CD4-positive, alpha-beta T cell treated with Interleukin-2 at 100 ng/mL for 4 hours (primary cell): ENCODE measurements at regions not wholly inside any gene's neighbourhood (a gene's known extent, or its start where the extent isn't known, plus 50 kb on each side); places are given as distances from the start of the nearest gene placed in this dataset.

Experiments used
- DNase-seq: peaks from one replicate; pipeline ENCODE4 v3.0.0-alpha.2; 2020; ENCODE audit warnings: low spot score

DNA sequence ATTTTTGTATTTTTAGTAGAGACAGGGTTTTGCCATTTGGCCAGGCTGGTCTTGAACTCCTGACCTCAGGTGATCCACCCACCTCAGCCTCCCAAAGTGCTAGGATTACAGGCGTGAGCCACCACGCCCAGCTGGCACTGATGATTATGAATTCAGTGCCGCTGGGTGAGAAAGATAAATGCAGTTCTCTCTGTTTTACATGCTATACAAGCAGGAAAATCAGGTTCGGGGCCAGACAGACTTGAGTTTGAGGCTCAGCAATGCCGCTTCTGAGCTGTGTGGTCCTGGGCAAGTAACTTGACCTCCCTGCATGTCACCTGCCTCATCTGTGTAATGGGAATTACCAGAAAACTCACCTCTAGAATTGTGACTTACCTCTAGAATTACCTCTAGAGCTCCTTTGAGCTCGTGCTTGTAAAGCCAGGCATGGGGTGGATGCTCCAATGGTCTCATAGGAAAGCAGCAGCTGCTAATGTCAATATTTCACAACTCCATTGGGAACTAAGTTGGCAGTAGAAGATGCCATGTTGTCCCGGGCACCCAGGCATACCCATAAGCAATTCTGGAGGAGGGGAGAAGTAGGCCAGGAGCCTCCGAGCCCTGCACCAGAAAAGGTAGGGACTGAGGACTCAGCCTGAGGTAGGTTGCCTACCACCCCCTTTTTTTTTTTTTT, 119.8 kb upstream of the SLC25A33 start:
- no peak for DNase-seq

DNA sequence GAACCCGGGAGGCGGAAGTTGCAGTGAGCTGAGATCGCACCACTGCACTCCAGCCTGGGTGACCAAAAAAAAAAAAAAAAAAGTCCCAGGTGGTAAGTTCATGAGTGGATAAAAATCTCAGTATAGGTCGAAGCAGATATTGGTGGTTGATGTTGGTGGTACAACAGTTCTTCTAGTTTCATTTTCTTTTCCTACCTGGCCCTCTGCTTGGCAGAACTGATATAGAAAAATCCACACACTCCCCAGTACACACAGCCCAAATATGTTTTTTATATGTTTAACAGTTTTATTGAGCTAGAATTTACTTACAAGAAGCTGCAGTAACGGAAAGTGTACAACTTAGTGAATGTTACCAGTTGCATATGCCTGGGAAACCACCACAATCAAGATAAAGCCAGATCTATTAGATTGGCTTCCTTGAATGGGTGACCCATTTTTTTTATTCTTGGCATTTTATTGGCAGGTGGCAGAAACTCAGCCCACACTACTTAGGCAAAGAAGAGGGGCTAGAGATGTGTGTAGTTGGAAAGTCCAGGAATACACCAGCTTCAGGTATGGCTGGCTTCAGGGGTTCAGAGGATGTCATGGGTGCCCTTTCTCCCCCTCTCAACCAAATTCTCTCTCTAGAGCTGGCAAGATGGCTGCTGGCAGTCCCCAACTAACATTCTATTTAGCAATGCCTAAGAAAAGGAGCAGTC, 118.3 kb upstream of the SLC25A33 start:
- DNase-seq = peak; percentile 20

DNA sequence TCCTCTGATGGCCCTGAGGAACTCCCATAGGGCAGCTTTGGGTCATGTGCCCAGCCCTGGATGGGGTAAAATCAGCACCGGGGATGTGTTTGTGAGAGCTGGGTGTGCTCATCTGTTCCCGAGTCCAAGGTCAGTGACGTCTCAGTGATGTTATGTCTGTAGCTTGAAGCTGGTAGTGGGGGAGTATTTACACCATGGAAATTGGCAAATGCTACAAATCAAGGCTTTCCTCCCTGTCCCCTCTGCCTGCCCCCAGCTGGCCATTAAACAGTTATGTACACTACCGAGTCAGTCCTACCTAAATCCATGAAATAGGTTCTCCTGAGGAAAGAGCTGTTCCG, 117.8 kb upstream of the SLC25A33 start:
- no peak for DNase-seq

DNA sequence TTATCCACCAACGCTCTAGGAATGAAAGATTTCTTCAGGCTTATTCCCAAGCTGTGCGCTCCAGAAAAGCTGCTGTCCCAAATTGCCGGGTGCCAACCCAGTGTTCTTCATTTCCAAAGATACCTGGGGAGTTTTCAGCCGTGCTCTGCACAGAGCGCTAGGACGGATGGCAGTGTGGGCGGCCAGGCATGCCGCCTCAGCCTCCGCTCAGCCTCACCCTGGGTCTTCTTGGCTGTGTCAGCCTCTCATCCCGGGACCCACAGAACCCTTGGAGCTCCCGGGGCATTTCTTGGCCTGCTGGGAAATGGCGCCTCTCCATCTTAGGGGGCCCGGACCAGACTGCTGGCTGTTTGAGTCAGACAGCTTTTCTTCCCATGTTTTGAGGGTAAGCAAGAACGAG, 116.9 kb upstream of the SLC25A33 start:
- no peak for DNase-seq

DNA sequence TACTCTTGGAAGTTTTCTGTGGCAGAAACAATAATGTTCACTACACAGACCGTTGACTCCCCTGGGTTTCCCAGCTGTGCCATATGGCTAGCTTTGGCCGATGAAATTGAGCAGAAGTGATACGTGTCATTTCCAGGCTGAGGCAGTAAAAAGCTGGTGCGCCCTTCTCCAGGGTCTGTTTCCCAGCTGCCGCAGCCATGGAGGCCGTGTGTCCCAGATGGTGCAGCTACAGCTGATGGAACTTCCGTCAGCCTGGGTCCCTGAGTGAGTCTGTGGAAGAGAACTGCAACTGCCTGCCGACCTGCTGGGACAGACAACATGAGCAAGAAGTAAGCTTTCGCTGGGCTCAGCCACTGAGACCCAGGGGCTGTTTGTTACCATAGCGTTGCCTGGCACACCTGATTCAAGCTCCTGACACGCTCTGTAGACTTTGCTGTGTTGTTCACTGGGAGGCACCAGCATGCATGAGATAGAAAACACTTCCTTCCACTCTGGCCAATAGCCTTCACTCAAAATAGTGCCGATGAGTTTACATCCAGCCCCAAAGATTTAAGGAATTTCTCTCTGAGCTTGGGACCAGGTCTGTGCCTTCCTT, 116.3 kb upstream of the SLC25A33 start:
- no peak for DNase-seq

DNA sequence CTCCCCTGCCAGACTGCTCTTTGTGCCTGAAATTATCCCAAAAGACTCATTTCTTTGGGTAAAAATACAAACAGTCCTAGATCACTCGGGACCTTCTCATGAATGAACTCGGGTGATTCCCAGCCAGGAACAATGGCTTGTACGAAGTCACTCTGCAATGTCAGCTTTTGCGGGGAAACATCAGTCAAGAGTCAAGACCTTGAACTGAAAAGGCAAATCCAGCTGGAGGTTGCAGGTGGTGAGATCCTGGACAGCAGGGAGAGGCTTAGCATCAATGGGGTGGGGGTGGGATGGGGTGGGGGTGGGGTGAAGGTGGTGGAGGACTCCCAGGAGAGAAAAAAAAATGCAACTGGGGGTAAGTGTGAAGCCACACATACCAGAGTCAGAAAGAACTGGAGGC, 115.0 kb upstream of the SLC25A33 start:
- no peak for DNase-seq

DNA sequence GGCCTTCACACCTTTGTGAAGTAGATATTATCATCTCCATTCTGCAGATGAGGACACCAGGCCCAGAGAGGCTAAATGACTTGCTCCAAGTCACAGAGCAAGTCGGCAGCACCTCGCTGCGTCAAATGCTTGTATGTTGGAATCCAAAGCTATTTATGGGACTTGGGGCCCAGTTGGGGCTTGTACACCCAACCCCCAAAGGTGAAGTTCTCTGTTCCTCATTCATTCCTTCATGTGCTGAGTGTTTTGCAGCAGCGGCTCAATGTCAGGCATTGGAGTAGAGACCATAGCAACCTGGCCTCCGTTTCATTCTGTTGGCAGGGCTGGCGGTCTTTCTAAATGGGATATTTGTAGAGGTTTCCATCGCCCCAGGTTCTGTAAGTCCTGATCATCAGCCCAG, 113.4 kb upstream of the SLC25A33 start:
- no peak for DNase-seq

DNA sequence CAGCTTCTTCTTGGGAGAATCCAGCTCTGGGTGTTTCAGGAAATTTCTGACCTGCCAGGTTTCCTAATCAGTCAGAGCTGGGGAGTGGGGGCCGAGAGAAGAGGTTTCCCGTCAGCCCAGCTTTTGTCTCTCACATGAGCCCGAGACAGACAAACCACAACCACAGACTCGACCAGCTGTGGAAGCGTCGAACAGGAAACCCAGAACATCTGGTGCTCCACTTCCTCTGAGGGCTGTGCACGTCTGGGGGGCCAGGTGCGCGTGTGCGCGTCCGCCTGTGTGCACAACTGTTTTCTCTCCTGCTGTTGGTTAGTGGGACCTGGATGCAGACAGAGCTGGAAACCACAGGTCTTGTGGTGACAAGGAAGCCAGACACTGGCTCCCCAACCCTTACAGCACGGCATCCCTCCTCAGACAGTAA, 113.0 kb upstream of the SLC25A33 start:
- DNase-seq = peak; percentile 82

DNA sequence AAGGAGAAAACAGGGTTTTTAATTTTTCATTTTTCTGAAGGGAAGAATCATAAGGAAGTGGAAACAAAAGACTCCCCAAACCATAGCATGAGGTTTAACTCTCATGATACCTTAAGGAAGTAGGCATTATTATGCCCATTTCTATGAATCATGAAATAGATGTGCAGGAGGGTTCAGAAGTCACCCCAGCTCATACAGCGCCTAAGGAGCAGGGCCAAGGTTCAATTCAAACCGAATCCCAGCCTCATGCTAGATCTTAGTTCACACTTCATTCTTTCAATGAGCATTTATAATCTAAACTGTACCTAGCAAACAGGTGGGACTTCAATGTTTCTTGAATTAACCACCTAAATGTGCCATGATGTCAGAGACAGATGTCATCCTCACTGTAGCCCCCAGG, 111.9 kb upstream of the SLC25A33 start:
- DNase-seq = no peak

DNA sequence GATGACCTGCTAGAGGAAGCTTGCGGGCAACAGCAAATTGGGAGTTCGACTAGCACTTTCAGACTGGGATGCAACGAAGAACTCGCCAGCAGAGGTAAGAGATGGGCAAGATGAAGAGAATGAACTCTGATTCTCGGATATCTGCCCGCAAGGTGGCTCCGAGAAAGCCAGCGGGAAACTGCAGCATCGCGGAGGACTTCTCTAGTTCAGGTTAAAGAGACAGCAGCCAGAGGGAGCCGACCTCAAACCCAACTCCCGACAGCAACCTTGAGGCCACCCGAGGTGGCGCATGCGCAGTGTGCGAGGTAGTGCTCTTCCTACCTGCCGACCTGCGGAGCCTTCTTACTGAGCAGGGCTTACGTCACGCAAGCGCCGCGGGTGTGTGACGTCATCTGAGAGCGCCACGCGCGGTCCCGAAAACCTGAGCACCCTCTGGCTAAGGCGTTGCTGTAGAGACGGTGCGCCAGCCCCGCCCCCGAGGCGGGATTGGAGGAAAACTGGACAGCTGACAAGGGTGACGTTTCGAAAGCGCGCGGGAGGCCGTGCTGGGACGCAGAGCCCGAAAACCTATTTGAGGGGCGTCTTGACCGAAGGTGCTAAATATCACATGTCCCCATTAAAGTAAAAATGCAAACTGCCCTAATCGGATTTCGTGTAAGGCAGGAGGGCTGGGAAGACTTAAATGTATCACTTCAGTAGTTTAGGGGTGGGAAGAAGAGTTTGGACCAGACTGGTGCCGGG, 110.5 kb upstream of the SLC25A33 start:
- peak; percentile 100 for DNase-seq

DNA sequence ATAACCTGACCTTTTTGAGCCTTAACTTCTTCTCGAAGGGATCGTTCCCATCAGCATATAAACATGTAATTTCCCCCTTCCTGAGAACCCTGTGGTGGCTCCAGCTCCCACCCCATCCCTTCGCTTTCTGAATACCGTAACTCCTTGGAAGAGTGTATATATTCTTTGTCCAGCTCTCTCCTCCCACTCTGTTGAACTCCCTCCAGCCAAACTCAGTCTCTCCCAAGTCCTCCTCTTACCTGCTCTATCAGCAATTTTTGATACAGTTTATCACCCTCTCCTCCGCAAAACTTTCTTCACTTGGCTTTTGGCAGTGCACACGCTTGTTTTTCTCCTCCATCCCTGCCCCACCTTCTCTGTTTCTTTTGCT, 109.9 kb upstream of the SLC25A33 start:
- DNase-seq = no peak

DNA sequence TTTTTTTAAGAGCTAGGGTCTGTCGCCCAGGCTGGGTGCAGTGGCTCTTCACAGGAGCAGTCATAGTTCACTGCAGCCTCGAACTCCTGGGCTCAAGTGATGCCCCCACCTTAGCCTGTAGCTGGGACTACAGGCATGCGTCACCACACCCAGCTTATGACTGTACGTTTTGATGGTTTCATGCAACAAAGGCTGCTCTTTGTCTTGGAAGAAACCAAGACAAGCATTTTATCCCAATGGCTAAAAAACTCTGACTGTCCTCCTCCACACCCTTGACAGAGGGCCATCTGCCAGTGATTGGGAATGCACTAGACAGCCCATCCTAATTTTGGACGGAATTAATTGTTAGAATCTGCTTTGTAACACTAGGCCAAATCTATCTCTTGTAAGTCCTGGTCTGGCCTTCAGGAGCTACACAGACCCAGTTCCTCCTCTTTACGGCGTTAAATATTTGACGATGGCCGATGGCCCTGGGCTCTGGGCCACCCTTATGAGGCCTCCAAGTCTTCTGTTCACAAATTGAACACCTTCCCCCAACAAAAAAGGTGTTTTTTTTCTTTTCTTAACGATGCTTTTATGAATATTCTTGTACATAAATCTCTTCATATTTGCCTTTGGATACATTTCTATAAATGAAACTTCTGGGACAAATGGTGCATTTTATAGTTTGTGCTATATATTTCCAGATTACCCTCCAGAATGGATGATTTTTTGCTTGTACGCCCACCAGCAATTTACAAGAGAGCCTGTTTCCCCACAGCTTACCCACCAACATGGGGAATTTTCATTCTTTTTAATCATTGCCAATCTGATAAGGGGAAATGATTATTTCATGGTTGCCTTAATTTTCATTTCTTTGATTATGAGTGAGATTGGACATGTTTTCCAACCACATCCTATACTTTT, 104.8 kb upstream of the SLC25A33 start:
- DNase-seq = no peak

DNA sequence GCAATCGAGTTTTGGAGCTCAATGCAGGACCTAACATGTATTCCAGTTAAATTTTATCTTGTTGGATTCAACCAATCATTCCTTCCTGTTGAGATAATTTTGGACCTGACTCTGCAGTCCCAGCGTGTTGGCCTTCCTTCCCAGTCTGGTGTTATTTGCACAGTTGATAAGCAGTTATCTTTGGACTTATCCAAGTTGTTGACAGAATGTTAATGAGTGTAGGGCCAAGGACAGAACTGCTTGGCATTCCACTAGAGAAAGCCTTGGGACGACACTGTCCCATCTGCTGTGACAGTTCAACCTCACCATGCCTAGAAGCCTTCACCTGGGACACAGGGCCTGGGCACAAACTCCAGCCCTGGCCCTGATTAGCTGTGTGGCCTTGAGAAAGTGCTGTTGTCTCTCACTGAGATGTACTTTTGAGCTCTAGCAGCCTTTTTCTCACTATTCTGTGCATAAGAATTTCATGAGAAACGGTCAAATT, 104.1 kb upstream of the SLC25A33 start:
- no peak for DNase-seq

DNA sequence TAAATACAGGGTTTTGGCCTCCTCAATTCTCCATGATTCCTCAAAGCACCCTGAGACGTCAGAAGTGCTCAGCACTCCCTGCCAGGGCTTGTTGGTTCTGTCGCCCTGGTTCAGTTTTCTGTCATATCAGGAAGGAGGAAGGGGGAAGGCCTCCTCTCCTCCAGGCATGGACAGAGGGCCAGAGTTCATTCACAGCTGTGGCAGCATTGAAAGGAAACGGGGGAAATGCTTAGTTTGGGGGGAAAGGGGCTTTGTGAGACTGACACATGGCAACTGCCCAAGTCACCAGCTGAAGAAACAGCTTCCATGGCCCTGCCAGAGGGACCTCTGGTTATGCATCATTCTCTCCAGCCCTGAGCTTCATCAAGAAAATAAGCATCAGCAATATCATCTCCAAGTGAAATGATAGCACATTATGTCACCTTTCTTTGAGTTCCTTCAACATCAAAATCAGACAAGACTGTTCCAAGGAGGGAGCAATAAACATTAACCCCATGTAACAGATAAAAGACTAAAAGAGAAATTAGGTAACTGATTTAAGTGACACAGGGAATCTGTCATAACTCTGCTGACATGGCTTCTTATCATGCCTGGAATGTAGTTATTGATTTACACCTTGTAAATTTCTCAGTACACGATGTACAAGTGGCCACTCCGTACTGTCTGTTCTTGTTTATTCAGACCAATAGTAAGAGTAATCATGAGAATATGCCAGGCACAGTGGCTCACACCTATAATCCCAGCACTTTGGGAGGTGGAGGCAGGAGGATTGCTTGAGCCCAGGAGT, 103.2 kb upstream of the SLC25A33 start:
- no peak for DNase-seq

DNA sequence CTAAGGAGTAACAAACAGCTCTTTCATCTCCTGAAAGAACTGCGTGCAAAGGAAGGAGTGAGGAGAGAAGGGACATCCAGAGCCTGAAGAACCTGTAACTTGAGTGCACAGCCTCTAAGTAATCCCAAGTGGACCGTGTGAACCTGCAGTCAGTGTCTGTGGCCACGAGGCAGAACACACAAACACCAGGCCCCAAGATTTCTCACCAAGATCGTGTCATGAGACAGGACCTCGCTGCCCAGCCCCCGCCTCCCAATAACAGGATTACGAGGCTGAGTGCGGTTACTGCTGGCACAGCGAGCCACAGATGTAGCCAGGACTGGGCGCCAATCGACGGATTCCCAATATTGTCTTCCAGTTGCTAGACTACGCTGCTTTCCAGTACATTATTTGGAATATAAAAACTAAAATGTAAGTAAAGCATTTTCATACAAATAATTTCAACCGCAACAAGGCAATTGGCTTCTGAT, 101.3 kb upstream of the SLC25A33 start:
- no peak for DNase-seq

DNA sequence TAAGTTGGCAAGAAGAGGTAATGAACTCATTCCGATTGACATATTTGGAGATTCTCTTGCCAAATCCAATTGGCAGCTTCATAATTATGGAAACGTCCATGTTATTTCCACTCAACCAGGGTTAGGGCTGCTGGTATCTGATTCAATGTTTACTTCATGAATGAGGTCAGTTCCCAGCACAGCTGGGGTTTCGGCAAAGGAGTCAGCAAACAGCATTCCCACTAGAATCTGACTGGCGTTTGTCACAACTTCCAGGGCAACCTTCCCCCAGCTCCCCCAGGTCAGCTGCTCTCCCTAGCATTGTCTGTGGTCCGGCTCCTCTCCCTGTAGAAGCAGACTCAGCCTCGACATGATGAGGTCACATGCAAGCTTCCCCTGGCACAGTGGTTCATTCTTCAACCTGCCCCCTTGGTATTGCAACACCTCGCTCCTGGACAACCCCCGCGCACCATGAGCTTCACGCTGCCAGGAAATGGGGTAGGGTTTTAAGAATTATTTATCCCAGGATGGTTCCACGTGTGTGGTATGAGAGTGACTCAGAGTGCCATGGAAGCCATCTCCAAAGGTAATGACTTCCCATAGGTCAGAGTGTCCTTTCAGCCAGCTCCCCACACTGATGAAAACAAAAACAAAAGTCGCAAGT, 100.7 kb upstream of the SLC25A33 start:
- DNase-seq = no peak

DNA sequence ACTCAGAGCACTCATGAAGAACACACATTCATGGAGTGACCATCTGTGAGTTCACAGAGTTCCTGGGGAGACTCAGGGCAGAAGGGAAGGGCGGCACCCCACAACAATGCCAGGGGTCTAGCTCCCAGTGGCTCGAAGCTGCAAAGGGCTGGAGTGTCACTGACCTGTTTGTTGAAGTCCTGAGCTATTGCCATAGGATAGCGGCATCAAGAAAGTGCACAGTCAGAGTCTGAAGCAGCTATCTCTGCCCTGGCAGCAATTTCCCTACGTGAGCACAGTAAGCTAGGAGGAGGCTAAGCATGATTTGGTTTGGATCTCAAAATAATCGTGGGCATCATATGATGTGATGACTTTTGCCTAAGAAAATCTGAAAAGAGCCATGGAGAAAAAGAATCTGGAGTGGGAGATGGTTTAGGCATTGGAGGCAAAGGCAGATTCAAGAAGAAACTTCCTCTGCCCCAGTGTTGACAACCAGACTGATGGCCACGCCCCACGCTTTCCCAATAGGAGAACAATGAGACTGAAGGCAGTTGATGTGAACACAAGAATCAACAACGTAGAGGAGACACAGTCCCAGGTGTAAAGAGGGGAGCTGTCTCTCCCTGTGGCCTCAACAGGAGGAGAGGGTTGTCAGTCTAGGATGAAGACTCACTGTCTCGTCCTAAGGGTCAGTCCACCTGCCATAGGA, 100.0 kb upstream of the SLC25A33 start:
- no peak for DNase-seq

DNA sequence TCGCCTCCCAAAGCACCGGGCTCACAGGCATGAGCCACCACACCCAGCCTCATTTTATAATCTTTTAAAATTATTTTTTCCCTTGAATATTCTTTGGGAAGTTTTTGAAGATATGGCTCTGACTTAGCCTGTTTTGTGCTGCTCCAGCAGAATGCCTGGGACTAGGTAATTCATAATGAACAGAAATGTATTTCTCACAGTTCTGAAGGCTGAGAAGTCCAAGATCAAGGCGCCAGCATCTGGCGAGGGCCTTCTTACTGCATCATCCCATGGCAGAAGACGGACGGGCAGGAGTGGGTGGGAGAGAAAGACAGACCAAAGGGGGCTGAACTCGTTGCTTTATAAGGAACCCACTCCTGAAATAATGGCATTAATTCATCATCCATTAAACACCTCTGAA, 99.0 kb upstream of the SLC25A33 start:
- DNase-seq = no peak

DNA sequence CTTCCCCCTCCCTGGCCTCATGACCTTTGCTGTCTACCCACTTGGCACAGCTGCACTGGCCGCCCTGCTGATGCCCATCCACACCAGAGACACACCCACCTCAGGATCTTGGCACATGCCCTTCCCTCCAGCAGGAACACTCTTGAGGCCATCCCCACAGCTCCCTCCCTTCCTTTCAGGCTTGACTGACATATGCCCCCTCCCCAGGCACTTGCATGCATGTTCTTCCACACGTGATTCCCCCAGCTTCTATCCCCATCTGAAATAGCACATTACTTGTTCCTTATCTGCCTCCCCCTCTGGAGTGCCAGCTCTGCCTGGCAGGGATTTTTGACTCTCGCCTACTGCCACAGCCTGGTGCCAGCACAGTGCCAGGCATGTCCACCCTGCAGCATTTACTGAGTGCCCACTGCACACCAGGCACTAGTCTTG, 98.5 kb upstream of the SLC25A33 start:
- DNase-seq = no peak
